HG03175 (cell line): ENCODE measurements at regions not wholly inside any gene's neighbourhood (a gene's known extent, or its start where the extent isn't known, plus 50 kb on each side); places are given as distances from the start of the nearest gene placed in this dataset.

Source experiments
- ATAC-seq: cut with Tn5 transposase; IDR thresholded peaks from one replicate; pipeline ENCODE4 v1.9.1; 2021; ENCODE audit warnings: mild to moderate bottlenecking, moderate library complexity; ENCODE audit not compliant: unreplicated experiment

DNA sequence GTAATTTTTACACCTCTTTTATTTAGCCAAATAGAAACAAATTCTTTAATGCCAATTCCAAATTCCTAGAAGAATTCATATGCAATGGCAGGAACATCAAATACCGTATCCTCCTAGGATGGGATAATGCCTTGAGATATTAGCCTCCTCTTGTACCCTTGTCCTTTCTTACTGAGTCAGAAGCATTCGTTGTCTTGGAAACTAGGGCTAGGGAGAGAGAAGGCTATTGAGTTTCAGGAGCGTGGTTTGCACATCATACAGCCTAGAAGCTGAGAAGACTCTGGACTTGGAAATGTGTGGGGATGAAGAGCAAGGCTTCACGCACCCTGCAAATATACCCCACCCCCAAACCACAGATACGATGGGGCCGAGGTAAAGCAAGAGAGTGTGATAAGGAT lies 300.7 kb downstream of the SP3 start:
- ATAC-seq = no peak

DNA sequence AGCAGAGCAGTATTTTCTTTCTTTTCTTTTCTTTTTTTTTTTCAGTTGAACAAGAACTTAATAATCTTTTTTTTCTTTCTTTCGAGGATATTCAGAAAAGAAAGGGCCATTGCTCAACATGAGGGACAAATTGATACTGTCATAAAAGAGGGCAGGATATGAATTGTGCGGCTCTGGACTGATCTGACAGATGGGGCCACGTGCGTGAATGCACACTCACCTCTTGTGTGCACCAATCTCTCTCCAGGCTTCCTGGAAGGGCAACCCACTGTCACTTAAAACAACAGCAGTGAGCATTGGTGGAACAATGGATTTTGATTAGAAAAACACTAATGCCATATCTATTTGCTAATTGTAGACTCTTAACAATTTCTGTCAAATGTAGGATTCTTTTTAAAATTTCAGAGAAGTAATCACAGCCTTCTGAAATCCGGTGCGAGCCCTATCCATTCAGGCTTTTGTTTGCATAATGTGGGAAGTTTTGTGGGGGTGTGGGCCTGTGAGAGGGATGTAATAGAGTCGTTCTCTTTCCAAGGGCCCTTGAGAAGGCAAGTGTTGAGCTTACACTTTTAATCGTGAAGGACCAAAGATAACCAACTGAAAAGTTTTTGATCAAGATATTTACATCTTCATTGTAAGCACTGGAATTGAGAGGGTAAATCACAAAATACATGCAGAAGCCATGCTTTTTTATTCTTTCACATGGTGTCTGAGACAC lies 298.8 kb downstream of the SP3 start:
- no peak for ATAC-seq

DNA sequence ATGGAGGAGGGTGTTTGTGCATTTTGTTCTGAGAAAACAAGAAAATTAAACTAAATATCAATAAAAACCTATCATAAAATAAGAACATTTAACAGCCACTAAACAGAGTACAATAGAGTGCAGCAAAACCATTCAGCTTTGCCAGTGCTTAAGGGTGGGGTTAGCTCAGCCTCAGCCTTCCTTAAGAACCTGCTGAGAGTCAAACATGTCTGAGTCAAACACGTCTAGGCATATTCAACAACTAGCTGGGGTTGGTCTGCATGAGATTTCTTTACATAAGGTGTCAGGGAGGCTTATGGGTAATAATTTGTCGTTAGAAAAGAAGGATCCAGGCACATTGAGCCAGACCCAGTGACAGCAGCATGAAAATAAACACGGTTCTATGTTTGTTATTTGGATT lies 298.2 kb downstream of the SP3 start:
- ATAC-seq = no peak

DNA sequence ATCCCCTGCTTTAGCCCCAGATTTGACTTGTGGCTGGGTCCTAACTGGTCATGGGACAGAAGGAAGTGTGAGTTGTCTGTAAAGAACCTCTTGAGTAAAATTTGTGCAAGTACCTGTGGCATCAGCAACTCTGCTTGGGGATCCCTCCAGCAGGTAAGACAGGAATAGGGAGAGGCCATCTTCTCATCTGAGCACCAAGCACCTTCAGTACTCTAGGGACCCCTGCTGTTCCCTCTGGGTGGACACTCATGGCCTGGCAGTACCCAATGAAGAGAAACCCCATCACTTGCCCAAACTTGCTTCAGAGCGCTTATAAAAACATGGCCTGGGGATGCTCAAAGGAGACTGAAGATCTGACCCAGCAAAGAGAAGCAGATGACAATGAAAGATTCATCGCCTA lies 297.8 kb downstream of the SP3 start:
- no peak for ATAC-seq

DNA sequence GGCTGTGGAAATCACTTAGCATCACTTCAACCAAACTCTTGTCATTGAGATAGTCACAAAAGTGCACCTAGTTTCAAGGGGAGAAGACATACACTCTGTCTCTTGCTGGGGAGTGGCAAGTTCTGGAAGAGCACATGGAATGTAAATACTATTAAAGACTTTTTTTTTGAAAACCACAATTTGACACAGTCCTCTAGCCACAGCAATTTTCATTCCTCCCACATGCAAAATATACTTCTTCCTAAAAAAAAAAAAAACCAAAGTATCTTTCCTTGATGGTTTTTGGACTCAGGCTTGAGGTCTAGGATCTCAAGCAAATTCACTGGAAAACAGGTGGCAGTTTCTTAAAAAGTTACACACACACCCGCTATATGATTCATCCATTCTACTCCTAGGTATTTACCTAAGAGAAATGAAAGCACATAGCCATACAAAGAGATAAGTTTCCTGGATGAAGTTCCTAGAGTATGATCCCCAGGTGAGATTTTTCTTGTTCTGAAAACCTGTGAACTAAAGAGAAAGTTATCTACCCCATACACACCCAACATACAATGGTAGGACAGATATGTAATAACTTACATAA lies 295.8 kb downstream of the SP3 start:
- no peak for ATAC-seq

DNA sequence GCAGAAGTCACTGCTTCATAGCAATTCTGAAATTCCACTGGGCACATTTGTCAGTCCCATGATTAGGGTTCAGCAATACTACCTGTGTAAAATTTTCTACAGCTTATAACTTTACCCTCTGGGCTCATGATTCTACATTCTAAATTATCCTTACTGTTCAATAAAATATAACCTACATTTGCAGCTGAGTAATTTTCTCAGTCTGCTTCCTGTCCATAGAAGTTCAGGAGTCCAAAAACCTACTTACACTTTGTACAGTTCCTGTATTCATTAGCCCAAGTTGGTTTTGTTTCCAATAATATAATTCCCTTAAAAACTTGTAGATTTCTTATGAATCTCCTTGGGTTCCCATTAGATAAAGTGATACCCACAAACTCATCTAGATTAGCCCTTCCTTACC lies 295.3 kb downstream of the SP3 start:
- ATAC-seq = no peak

DNA sequence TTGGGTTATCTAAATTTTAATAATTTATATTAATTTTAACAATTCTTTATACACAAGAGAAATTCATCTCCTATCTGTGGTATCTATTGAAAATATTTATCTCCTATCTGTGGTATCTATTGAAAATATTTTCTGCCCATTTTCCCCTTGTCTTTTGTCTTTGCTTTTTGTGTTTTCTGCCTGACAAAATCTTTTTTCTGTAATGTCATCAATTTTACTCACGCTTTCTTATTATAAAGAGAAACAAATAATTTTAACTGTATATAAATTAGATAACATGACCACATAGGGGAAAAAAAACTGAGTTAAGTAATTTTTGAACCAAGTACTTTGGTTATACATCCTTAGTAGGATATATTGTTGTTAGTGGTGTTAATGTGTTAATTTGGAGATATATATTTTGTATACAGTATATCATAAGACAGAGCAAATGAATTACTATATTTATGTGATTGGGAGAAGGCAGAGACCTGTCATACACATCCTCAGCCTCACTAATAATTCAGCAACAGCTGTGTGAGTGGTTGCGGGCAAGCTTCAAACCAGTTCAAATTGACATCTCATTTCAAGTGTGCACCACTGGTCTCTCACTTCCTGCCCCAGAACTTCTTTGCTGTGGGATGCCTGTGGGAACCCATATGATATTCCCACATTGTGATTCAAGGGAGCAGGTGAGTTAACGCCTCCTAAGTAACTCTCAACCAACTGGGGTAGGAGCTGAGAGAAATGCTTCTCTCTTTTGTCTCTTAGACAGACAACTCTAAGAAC lies 292.4 kb downstream of the SP3 start:
- no peak for ATAC-seq

DNA sequence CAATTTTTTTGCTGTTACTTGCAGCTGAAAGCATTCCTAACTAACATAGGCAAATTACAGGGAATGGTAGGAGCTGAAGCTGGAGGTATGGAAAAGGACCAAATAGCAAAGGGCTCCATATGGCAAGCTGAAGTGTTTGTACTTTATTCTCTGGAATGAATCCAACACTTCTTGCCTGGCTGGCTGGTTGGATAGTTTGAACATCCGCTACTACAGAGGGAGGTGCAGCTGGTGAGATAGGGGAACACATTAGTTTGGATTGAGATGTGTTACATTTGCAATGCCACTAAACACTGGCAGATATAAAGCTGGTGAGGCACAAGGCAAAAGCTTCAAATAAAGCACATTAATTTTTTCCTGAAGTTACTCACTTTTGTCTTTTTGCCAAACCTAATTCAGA lies 291.5 kb downstream of the SP3 start:
- ATAC-seq = no peak

DNA sequence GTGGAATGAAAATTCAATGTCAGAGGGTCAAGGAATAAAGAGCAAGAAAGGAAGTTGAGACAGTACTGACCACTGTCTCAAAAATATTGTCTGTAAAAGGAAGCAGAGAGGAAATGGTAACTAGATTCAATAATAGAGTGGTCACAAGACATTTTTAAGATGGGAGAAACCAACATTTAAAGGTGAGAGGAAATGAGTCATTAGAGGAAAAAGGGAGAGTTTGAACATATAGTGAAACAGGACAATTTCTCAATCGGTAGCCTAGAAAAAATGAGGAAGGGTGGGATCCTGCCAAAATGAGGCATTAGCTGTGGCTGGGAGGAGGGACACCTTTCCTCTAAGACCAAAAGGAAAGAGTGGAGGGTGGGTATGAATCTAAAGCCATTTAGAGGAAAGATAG lies 288.5 kb downstream of the SP3 start:
- ATAC-seq = no peak

DNA sequence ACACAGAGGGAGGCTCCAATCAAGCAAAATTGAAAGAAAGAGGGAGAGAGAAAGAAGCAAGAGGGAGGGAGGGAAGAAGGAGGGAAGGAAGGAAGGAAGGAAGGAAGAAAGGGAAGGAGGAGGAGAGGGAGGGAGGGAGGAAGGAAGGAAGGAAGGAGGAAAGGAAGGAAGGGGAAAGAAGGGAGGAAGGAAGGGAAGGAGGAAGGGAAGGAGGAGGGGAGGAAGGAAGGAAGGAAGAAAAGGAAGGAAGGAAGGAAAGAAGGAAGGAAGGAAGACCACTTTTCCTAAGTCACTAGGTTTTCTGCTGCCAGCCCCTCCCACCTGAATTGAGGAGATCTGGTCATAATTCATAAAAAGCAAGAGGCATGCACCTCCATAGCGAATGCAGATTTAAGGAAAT lies 287.0 kb downstream of the SP3 start:
- ATAC-seq = no peak

DNA sequence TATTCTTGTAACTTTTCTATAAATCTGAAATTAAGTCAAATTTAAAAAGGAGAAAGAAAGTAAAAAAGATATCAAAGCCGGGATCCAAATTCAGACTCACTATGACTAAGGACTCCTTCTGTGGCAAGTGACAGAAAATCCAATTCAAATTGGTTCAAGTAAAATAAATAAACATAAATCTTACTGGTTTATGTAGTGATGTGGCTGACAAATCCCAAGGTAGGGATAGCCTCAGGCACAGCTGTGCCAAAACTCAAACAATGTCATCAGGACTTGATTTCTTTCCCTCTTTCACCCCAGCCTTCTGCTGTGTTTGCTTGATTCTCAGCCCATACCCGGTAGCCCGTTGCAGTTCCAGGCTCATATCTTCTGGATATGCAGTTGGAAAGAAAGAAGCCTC lies 284.6 kb downstream of the SP3 start:
- no peak for ATAC-seq

DNA sequence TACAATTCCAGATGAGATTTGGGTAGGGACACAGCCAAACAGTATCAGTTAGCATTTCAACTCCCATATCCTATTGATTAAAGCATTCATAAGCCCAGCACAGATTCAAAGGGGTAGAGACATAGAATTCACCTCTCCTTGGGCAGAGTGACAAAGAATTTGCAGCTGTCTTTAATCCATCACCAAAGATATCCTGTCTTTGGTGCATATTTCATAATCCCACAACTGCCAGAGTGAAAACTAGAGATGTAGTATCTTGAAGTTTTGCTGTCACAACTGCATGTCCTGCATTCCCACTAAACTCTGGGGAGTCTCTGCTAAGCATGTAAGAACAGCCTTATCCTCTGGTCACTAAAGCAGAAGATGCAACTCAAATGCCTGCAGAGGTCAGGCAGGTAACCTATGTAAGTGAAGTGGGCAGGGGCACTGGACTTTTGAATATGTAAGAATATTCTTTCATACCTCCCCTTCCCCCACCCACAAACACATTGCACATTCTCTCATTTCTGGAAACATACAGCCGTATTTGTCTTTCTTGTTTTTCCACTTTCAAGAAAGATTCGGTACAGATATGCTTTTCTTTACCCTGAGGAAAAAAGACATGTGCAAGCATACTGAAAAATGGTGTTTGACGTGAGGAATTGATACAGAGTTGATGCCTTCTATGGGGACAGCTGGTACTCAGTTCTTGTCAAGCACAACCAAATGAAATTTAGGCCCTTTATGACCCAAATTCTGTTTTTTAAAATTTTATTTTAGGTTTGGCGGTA lies 283.1 kb downstream of the SP3 start:
- ATAC-seq = no peak

DNA sequence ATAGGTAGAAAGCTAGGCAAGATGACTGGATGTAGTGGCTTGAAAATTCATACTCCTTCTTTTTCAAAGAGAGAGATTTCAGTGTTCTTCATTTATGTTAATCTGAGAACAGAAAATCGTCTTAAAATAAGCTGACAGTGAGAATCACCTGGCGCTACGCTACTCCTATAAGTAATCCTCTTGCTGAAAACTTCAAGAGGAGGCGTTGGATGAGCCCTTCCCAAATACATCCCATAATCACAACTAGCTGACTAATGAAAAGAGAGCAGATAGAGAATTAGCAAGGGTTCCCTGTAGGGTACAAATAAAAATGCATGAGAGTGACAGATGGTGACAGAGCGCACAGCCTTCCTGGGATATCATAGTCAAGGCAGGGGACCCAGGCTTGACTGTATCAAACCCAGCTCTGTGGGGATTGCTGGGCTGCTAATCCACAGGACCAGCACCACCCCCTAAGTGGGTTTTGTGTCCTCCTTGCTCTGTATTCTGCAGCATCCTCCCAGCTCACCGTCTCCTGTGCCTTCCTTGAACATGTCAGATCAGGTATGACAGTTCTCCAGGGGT lies 280.2 kb downstream of the SP3 start:
- ATAC-seq = no peak

DNA sequence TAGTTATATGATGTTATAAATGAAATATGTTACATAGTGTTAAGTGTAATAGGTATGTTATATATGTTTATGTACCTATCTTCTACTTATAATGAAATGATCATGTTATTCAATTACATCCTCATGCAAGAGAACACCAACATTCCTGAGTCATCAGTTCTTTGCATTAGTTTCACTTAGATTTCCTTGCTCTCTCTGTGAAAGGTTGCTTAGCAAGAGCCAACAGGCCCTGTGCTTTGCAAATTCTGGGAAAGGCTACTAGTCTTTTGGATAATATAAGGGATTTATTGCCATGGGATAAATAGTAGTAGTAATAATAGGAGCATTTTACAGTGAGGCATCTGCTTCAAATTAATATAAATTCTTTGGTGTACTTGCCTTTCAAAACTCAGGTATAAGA lies 274.8 kb downstream of the SP3 start:
- no peak for ATAC-seq

DNA sequence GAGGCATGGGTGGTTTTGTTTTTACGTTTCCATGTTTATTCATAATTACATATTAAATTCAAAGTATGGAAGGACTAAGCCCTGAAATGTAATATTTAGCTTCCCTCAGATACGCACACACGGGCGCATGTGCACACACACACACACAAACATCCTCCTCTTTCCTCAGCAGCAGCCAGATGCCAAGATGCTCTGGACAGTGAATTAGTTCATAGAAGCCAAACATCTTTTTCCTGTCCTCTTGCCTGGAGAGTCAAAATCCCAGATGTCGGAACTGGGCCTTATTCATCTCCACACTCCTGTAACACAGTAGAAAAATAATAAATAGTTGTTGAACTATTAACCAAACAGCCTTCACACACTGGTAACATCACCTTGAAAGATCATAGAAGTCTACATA lies 273.1 kb downstream of the SP3 start:
- no peak for ATAC-seq

DNA sequence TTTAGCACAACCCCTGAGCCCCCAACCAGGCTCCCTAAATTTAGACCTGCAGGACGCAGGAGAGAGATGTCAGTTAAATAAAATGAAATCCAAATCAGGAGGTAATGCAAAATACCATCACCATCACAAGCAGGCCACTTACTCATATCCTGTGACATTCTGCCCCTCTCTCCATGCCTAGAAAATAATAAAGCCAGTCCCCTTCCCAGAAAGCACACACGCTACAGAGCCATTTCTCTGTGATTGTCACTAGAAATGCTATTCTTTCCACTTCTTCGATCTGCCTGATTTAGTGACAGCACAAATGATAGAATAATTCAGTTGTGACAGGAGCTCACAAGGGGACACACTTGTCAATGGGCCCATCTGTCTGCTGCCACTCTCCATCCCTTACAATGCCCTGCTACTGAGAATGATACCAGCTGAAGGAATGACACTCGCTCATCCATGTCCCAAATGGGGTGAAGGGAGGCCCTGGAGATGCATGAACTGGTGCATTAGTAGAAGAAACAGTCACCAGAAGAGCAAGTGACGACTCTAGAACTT lies 272.1 kb downstream of the SP3 start:
- no peak for ATAC-seq

DNA sequence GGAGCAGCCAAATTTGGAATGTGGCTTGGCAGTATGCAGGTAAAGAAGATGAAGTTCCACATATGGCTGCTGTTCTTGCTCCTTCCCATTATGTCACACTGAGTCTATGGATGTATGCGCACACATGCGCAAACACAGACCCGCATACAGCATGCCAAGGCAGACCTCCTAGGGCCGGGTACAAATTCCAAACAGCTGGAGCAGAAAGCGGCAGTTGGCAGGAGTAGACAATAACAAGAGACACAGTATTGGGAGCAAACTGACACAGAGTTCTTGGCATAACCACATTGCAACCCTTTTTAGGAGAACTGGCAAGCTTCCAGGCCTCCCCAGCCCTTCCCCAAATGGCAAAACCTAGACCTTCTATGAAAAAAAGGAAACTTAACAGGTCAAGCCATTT lies 268.9 kb downstream of the SP3 start:
- ATAC-seq = no peak

DNA sequence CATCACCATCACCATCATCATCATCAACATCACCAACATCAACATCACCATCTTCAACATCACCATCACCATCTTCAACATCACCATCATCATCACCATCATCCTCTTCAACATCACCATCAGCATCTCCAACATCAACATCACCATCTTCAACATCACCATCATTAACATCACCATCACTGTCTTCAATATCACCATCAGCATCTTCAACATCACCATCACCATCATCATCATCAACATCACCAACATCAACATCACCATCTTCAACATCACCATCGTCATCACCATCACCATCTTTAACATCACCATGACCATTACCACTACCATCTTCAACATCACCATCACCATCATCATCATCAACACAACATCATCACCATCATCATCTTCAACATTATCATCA lies 267.2 kb downstream of the SP3 start:
- ATAC-seq = no peak

DNA sequence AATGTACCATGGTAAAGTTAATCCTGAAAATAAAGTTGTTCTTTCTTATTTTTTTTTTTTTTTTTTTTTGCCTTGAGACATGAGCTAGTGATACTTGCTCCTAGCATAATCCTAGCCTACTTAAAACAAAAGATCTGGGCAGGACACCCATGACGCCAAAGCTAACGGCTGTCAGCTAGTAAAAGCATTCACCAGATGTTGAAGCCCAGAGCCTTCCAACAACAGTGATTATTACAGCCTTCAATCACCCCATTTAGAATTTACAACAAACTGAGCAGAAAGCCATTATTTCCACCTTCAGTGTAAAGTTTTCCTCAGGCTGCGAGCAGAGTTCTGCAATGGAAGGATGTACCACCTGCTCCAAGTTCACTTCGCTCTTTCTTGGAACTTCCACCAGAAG lies 259.5 kb downstream of the SP3 start:
- no peak for ATAC-seq

DNA sequence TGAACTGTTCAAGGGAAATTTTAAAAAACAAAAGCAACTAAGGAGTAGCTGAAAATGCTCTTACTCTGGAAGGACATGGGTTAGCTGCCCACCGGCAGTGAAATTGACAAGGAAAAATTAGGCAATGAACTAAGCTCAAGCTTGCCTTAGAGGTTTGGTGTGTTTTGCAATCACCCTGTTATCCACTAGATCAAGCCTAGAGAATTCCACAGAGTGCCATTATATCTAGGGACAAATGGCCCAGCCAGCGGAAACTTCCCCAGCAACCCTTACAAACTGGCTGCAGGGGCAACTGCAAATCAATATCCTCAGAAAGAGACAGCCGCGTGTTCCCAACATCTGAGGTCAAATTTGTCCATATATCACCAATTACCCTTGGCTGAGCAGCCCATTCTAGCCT lies 258.2 kb downstream of the SP3 start:
- ATAC-seq = no peak

DNA sequence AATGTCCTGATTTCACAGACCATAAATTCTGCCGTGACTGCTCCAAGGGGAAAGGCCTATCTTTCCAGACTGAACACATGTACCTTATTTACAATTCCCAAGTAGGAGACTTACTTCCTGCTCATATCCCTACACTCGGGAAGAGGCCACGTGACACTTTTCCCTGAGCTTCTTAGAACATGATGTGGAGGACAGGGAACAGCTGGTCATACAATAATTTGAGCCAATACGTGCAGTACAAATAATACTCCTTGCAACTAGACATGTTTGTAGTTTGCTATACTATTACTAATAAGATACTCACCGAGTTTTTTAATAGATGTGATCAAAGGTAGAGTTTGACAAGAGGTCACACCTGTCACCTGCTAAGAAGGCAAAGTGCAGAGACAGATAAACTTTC lies 256.4 kb downstream of the SP3 start:
- ATAC-seq = no peak
